K562 (cell line): ENCODE measurements at regions not wholly inside any gene's neighbourhood (a gene's known extent, or its start where the extent isn't known, plus 50 kb on each side); places are given as distances from the start of the nearest gene placed in this dataset.

Source experiments
- ATAC-seq: fragments of 200-7000 bp; cut with Tn5 transposase; 3 replicates; pipeline ENCODE4 v1.9.1; 2020; ENCODE audit warnings: moderate library complexity
- BruUV-seq: library from RNA; stranded (reverse); fragments of 400-500 nt; replicated peaks from 2 replicates; lab custom pipeline; 2021; lab: Mats Ljungman, UMichigan
- CTCF ChIA-PET: fragments of 300-600 bp; formaldehyde crosslinking; extraction: SDS; loops from one replicate; lab custom pipeline; 2021; ENCODE audit warnings: low intra/inter-chr PET ratio; lab: Yijun Ruan, JAX
- POLR2A ChIA-PET: fragments of 300-600, 350-650 bp; sonication (Branson Sonifier 250); formaldehyde crosslinking; extraction: SDS; loops from one replicate; lab custom pipeline; 2021; ENCODE audit warnings: antibody characterized with exemption, inconsistent platforms; lab: Yijun Ruan, JAX
- DNase-seq, 4 experiments: peaks; one replicate each; pipeline versions ENCODE4 v3.0.0 to v3.0.0-alpha.2; 2011 to 2018; ENCODE audit warnings: low spot score in 3 of 4, mixed read lengths in 3 of 4; ENCODE audit errors: extremely low read depth in 1 of 4
- FAIRE-seq: peaks from 2 replicates; lab custom pipeline; 2011; peaks lifted over from hg19 to GRCh38; lab: Jason Lieb, UNC
- H2AFZ ChIP-seq: 2 replicates; pipeline ENCODE4 v1.6.0; 2011; ENCODE audit warnings: low read depth, low read length, control low read depth, inconsistent platforms
- H3K27ac ChIP-seq: fragments of 200-600 bp; 3 replicates; pipeline ENCODE4 v1.8.0; 2011; ENCODE audit warnings: low read depth, mild to moderate bottlenecking, control low read depth, inconsistent platforms, low read length, moderate library complexity, mixed read lengths; ENCODE audit errors: extremely low read depth
- H3K27me3 ChIP-seq, 2 experiments: fragments of 300-600 bp in 1 of 2; 2 replicates in 1 of 2; 3 replicates in 1 of 2; pipeline versions ENCODE4 v1.6.0 to v1.8.0; 2011; ENCODE audit warnings: inconsistent platforms in 2 of 2, low read length in 2 of 2, mild to moderate bottlenecking in 1 of 2, mixed read lengths in 1 of 2, moderate library complexity in 1 of 2; ENCODE audit not compliant: control insufficient read depth in 2 of 2, insufficient read depth in 2 of 2
- H3K36me3 ChIP-seq: fragments of 300-600 bp; 3 replicates; pipeline ENCODE4 v1.8.0; 2011; ENCODE audit warnings: mild to moderate bottlenecking, low read length, inconsistent platforms; ENCODE audit not compliant: control insufficient read depth, insufficient read depth
- H3K4me1 ChIP-seq, 2 experiments: fragments of 200-600 bp in 1 of 2; replicated peaks in 1 of 2; 2 replicates in 1 of 2; 3 replicates in 1 of 2; pipeline versions ENCODE4 v1.5.1 to v1.8.0; 2011; ENCODE audit warnings: inconsistent platforms in 2 of 2, low read length in 2 of 2, mild to moderate bottlenecking in 1 of 2, mixed read lengths in 1 of 2, moderate library complexity in 1 of 2; ENCODE audit not compliant: control insufficient read depth in 2 of 2, insufficient read depth in 2 of 2
- H3K4me2 ChIP-seq: 2 replicates; pipeline ENCODE4 v1.6.1; 2011; ENCODE audit warnings: low read length, control low read depth, inconsistent platforms, mixed read lengths; ENCODE audit not compliant: insufficient read depth
- H3K4me3 ChIP-seq: fragments of 200-600 bp; sonication (generic), shearing (Covaris generic); 2 replicates; pipeline ENCODE4 v1.5.1; 2016; ENCODE audit warnings: control low read depth, inconsistent platforms
- H3K79me2 ChIP-seq: fragments of 200-600 bp; 3 replicates; pipeline ENCODE4 v1.8.0; 2011; ENCODE audit warnings: low read length, inconsistent platforms; ENCODE audit not compliant: control insufficient read depth, insufficient read depth
- H3K9ac ChIP-seq, 2 experiments: 2 replicates each; pipeline versions ENCODE4 v1.6.0 to v1.6.1; 2011; ENCODE audit warnings: low read depth in 2 of 2, low read length in 2 of 2, control low read depth in 1 of 2, inconsistent platforms in 1 of 2, mild to moderate bottlenecking in 1 of 2, mixed read lengths in 1 of 2; ENCODE audit not compliant: insufficient read depth in 1 of 2
- H3K9me1 ChIP-seq: one replicate; pipeline ENCODE4 v1.6.0; 2011; ENCODE audit warnings: inconsistent platforms, mild to moderate bottlenecking, low read length, moderate library complexity; ENCODE audit not compliant: control insufficient read depth, insufficient read depth
- H3K9me3 ChIP-seq: replicated peaks from 2 replicates; pipeline ENCODE4 v1.5.1; 2011; ENCODE audit warnings: low read depth, low read length, inconsistent platforms; ENCODE audit not compliant: control insufficient read depth, insufficient read depth
- H4K20me1 ChIP-seq: replicated peaks from 2 replicates; pipeline ENCODE4 v1.6.1; 2011; ENCODE audit warnings: low read length, inconsistent platforms, mixed read lengths; ENCODE audit not compliant: control insufficient read depth, insufficient read depth
- COPS2 ChIP-seq: fragments of 450-650 bp; conservative IDR thresholded peaks from 2 replicates; pipeline ENCODE4 v1.6.1; 2016; ENCODE audit warnings: mild to moderate bottlenecking, moderate library complexity
- E2F3 ChIP-seq: fragments of 250-450 bp; sonication (Bioruptor Pico); IDR thresholded peaks from 2 replicates; pipeline ENCODE4 v1.4.0; 2020; ENCODE audit warnings: mild to moderate bottlenecking
- FOXK2 ChIP-seq, 2 experiments: fragments of 450-650 bp; IDR thresholded peaks in 1 of 2; conservative IDR thresholded peaks in 1 of 2; 2 replicates each; pipeline ENCODE4 v1.6.1; 2016; ENCODE audit warnings: low read depth in 2 of 2, mild to moderate bottlenecking in 1 of 2
- GABPB2 ChIP-seq: fragments of 250-450 bp; sonication (Bioruptor Pico); conservative IDR thresholded peaks from 2 replicates; pipeline ENCODE4 v1.5.1; 2021; ENCODE audit warnings: mild to moderate bottlenecking
- HLTF ChIP-seq: fragments of 450-650 bp; IDR thresholded peaks from 2 replicates; pipeline ENCODE4 v1.6.1; 2016
- KAT8 ChIP-seq: fragments of 450-650 bp; IDR thresholded peaks from 2 replicates; pipeline ENCODE4 v1.6.1; 2016; ENCODE audit warnings: low read depth, mild to moderate bottlenecking
- LEF1 ChIP-seq: fragments of 450-650 bp; IDR thresholded peaks from 2 replicates; pipeline ENCODE4 v1.6.1; 2016; ENCODE audit warnings: mild to moderate bottlenecking
- MCM7 ChIP-seq, 2 experiments: fragments of 450-650 bp; IDR thresholded peaks; 2 replicates each; pipeline ENCODE4 v1.6.1; 2016 to 2018
- PHB2 ChIP-seq: fragments of 450-650 bp; IDR thresholded peaks from 2 replicates; pipeline ENCODE4 v1.6.1; 2017; ENCODE audit warnings: low read depth
- POLR2AphosphoS5 ChIP-seq: IDR thresholded peaks from 2 replicates; pipeline ENCODE4 v1.6.1; 2011; ENCODE audit warnings: mild to moderate bottlenecking, low read depth, low read length, moderate library complexity; ENCODE audit not compliant: control insufficient read depth, insufficient read depth
- RHOXF2B ChIP-seq: fragments of 250-450 bp; sonication (Bioruptor Pico); conservative IDR thresholded peaks from 2 replicates; pipeline ENCODE4 v1.5.1; 2021
- SAFB ChIP-seq: fragments of 200-400 bp; formaldehyde crosslinking; IDR thresholded peaks from 2 replicates; pipeline ENCODE4 v1.6.1; 2017; ENCODE audit warnings: low read depth, low read length, borderline replicate concordance
- ZNF12 ChIP-seq: sonication (generic); formaldehyde crosslinking; IDR thresholded peaks from 2 replicates; pipeline ENCODE4 v1.4.0; 2020; ENCODE audit warnings: mild to moderate bottlenecking, missing genetic modification reagents
- ZNF143 ChIP-seq: sonication (generic); formaldehyde crosslinking; IDR thresholded peaks from 2 replicates; pipeline ENCODE4 v1.9.0; 2022; ENCODE audit warnings: mild to moderate bottlenecking, missing genetic modification reagents
- ZNF311 ChIP-seq: fragments of 250-450 bp; sonication (Bioruptor Pico); IDR thresholded peaks from 2 replicates; pipeline ENCODE4 v1.4.0; 2020; ENCODE audit warnings: mild to moderate bottlenecking, moderate library complexity
- ZNF766 ChIP-seq: fragments of 200-800 bp; sonication (Bioruptor generic); conservative IDR thresholded peaks from 2 replicates; pipeline ENCODE4 v1.6.1; 2016; ENCODE audit warnings: missing genetic modification characterization, missing compliant biosample characterization
- WGBS: fragments of 100-300 bp; shearing (Covaris generic); methylation state at CpG from one replicate; pipeline ENCODE4 v1.1.6; 2016; ENCODE audit warnings: low coverage, mixed read lengths; ENCODE audit not compliant: insufficient coverage; ENCODE audit errors: missing lambda C conversion rate; 5-methylcytosine and 5-hydroxymethylcytosine counted together
- in situ Hi-C: fragments of 300-500 bp; cut with MboI; formaldehyde crosslinking; loops from 4 replicates; pipeline ENCODE4 v1.15.0; 2018; ENCODE audit warnings: inconsistent platforms, mixed read lengths
- intact Hi-C: fragments of 100-400 bp; cut with micrococcal nuclease; formaldehyde crosslinking; loops from 2 replicates; pipeline ENCODE4 v1.14.2; 2022
- TF ChIP-seq, protein P1 (sequence below): fragments of 250-450 bp; sonication (Bioruptor Pico); IDR thresholded peaks from 2 replicates; pipeline ENCODE4 v1.5.0; 2022; ENCODE audit warnings: mild to moderate bottlenecking
- TF ChIP-seq, protein P2 (sequence below): fragments of 250-450 bp; sonication (Bioruptor Pico); IDR thresholded peaks from 2 replicates; pipeline ENCODE4 v1.4.0; 2020
- TF ChIP-seq, protein P3 (sequence below), 2 experiments: fragments of 450-650 bp in 1 of 2; sonication (generic) in 1 of 2; formaldehyde crosslinking; conservative IDR thresholded peaks; 2 replicates each; pipeline versions ENCODE4 v1.4.0 to v1.8.1; 2020 to 2022; ENCODE audit warnings: mild to moderate bottlenecking in 1 of 2, missing genetic modification reagents in 1 of 2

DNA sequence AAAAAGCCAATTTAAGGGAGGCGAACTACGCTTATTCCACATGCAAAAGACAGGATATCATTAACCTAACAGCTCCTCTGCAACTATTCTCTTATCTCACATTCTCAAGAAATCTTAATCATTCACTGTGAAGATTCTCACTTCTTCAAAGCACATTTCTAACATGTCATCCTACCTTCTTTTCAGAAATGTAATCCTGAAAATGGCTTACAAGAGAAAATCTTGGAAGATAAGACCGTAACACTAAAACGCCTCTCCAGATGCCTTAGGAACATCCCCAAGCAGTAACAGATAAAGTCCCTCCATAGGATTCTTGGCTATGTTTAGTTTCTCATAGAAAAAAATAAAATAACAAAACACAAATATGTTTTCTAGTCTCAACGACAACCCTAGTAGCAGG, 373.9 kb upstream of the CNTNAP5 start (continued):
- TF ChIP-seq E2F3 (CRISPR knock-in tag) (no peak), PHB2 (no peak)

DNA sequence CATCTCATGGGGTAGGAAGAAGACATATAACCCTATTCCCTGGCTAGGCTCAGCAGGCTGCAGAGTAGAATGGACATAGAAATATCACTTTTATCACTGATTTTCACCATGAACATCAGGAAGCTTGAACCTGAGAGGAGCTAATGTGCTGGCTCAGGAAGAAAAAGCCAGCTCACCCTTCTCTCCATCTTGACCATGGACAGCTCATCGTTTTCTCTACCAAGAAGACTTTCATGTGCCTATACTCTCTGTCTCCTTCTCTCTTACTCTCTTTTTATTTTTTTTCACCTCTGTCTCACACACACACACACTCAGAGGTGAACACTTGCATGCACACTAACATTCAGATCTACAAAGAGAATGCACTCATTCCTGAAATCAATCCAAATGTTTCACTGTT, 372.8 kb upstream of the CNTNAP5 start:
- in situ Hi-C loops (no loop called here), intact Hi-C loops (no loop called here)
- no peak overlapping the region for H3K9ac ChIP-seq
- ATAC-seq (no peak), FAIRE-seq (no peak), DNase-seq (no peak)
- H3K4me2 ChIP-seq, result no peak overlapping the region
- H4K20me1 ChIP-seq, result no peaks in the 10 kb centered on the region
- no peak overlapping the region for H3K27ac ChIP-seq
- no TSS peak for BruUV-seq
- WGBS, result 0% methylated on average over 1 of the region's 1 CpG
- no peaks in the 10 kb centered on the region for H3K9me1 ChIP-seq
- no peak overlapping the region for H2AFZ ChIP-seq
- H3K4me1 ChIP-seq, result no peaks in the 10 kb centered on the region
- H3K27me3 ChIP-seq, result no peaks in the 10 kb centered on the region
- ChIA-PET CTCF (no interaction called here), POLR2A (no interaction called here)
- no peak overlapping the region for H3K4me3 ChIP-seq
- no peaks in the 10 kb centered on the region for H3K9me3 ChIP-seq
- no peaks in the 10 kb centered on the region for H3K36me3 ChIP-seq
- H3K79me2 ChIP-seq, result no peaks in the 10 kb centered on the region
- TF ChIP-seq GABPB2 (no peak), ZNF766 (CRISPR knock-in tag) (no peak), MCM7 (IDR thresholded peaks at IDR 0.05) (no peak), RHOXF2B (no peak), FOXK2 (conservative IDR thresholded peaks at IDR 0.05 in 1 of 2, IDR thresholded peaks at IDR 0.05 in 1 of 2; ENCODE audit: low read depth in 2 of 2) (no peak), ZNF143 (CRISPR knock-in tag) (no peak), COPS2 (no peak), HLTF (no peak), ZNF12 (CRISPR knock-in tag) (no peak), ZNF311 (CRISPR knock-in tag) (no peak), SAFB (no peak), KAT8 (no peak), LEF1 (no peak), POLR2AphosphoS5 (no peak)
- TF ChIP-seq, protein P1, sequence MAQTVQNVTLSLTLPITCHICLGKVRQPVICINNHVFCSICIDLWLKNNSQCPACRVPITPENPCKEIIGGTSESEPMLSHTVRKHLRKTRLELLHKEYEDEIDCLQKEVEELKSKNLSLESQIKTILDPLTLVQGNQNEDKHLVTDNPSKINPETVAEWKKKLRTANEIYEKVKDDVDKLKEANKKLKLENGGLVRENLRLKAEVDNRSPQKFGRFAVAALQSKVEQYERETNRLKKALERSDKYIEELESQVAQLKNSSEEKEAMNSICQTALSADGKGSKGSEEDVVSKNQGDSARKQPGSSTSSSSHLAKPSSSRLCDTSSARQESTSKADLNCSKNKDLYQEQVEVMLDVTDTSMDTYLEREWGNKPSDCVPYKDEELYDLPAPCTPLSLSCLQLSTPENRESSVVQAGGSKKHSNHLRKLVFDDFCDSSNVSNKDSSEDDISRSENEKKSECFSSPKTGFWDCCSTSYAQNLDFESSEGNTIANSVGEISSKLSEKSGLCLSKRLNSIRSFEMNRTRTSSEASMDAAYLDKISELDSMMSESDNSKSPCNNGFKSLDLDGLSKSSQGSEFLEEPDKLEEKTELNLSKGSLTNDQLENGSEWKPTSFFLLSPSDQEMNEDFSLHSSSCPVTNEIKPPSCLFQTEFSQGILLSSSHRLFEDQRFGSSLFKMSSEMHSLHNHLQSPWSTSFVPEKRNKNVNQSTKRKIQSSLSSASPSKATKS (CRISPR knock-in tag), result no peak
- TF ChIP-seq, protein P2, sequence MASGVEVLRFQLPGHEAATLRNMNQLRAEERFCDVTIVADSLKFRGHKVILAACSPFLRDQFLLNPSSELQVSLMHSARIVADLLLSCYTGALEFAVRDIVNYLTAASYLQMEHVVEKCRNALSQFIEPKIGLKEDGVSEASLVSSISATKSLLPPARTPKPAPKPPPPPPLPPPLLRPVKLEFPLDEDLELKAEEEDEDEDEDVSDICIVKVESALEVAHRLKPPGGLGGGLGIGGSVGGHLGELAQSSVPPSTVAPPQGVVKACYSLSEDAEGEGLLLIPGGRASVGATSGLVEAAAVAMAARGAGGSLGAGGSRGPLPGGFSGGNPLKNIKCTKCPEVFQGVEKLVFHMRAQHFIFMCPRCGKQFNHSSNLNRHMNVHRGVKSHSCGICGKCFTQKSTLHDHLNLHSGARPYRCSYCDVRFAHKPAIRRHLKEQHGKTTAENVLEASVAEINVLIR (CRISPR knock-in tag), result no peak
- TF ChIP-seq, protein P3, sequence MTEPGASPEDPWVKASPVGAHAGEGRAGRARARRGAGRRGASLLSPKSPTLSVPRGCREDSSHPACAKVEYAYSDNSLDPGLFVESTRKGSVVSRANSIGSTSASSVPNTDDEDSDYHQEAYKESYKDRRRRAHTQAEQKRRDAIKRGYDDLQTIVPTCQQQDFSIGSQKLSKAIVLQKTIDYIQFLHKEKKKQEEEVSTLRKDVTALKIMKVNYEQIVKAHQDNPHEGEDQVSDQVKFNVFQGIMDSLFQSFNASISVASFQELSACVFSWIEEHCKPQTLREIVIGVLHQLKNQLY (CRISPR knock-in tag; conservative IDR thresholded peaks at IDR 0.05), result no peak
